Ramos (cell line): ENCODE measurements at regions not wholly inside any gene's neighbourhood (a gene's known extent, or its start where the extent isn't known, plus 50 kb on each side); places are given as distances from the start of the nearest gene placed in this dataset.
"Not testable (repeated sequence)": the region's sequence is repeated elsewhere in the genome, so short reads cannot be mapped to it uniquely, and the experiment has no call there.

Experiments
- in situ Hi-C: fragments of 300-500 bp; cut with MboI; formaldehyde crosslinking; loops from one replicate; pipeline ENCODE4 v1.14.3; 2022; ENCODE audit warnings: low sequenced_read_pairs; ENCODE audit not compliant: unreplicated experiment

GRCh38 chr7:79968077-79968648 is 166.5 kb upstream of the GNAI1 start:
- in situ Hi-C loops: no loop called here

DNA sequence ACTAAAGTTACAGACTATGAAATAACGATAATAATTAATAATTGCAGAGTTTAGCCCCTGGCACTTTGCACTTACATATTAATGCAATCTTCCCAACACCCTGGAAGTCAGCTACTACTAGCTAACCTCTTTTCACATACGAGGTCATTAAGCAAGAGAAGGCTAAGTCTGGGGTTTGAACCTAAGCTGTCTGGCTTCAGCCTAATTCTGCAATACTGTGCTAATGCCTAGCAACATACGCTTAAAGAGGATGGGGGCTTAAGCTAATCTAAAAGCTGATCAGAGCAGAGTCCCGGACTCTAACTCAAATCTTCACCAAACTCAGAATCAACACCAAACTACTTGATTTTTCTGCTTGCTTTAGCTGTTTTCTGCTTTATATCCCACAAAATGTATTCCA is 168.7 kb upstream of the GNAI1 start:
- in situ Hi-C loops: no loop called here

- in situ Hi-C loops: no loop called here
These were observed 170.2 kb upstream of the GNAI1 start for GRCh38 chr7:79964463-79964862.

DNA sequence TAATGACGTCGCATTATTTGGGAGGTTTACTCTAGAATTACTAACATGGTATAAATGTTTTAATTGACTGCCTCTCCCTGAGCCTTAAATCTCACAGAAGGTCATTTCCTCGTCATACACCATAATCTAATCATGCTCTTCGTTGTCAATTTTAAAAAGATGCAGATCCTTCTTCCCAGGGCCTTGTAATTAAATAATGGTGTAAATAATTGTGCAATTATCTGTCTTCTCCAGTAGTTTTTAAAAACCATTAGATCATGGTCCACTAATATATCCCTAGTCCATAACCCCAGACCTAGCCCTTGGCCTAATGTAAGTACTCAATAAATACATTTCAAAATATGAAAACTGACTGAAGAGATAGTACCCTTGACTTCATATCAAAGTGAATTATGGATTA is 181.5 kb upstream of the GNAI1 start:
- in situ Hi-C loops: no loop called here

- in situ Hi-C loops: no loop called here
These were observed 182.2 kb upstream of the GNAI1 start for GRCh38 chr7:79952399-79952798.

GRCh38 chr7:79951415-79951814 is 183.2 kb upstream of the GNAI1 start:
- in situ Hi-C loops: no loop called here

DNA sequence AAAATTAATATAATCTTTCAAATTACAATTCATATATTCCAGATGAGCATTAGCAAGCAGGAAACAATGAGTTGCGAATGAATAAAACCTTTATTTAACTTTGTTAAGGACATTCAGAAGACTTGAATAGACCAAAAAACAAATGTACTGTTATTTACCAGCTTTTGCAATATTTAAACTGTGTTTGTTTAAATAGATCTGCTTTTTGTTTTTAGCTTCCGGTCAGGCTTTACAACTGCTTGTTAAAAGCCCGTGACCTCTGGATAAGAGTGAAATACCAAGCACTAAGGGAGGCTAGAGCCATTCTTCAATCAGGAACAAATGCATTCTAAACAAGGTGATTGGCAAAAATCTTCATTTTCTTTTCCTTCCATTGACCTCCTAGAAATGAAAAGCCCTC is 184.9 kb upstream of the GNAI1 start:
- in situ Hi-C loops: no loop called here

GRCh38 chr7:79936281-79936983 is 198.2 kb upstream of the GNAI1 start:
- in situ Hi-C loops: no loop called here

GRCh38 chr7:79934727-79935126 is 199.9 kb upstream of the GNAI1 start:
- in situ Hi-C loops: no loop called here

- in situ Hi-C loops: no loop called here
These were observed 201.5 kb upstream of the GNAI1 start for GRCh38 chr7:79933144-79933543.

GRCh38 chr7:79930604-79931003 is 204.0 kb upstream of the GNAI1 start:
- in situ Hi-C loops: no loop called here

- in situ Hi-C loops: no loop called here
These were observed 207.5 kb upstream of the GNAI1 start for GRCh38 chr7:79927116-79927515.

DNA sequence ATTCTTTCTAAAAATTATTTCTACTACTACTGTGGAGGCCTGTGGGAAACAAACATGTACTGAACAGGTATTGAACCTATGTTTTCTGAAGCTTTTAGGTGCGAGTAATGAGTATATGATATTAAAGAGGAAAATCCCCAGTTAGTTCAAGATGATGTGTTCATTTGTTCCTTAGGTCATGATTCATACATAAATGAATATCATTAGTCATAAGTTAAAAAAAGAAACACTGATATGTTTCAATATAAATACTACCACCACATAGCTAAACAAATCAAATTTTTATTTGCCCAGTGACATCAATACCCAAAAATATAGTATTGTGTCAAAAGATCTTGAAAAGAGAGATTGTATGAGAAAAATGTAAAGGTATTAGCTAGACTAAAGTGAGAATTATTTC is 210.7 kb upstream of the GNAI1 start:
- in situ Hi-C loops: no loop called here

DNA sequence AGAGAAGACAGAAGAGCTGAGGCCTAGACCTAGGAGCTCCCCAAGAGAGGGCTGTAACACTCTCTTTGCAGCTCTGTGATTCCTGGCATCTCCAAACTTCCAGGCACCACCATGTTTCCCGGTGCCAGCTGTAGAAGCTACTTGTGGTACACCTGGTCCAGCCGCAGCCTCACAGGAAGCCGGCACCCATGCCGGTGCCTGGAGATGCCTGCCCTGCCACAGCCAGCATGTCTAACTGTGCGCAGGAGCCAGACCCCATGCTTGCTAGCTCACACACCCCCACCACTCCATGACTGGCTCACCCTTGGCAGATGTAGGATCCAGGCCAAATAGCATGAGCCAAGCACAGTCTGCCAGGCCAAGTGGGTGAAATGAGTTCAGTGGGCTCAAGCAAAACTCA is 211.7 kb upstream of the GNAI1 start:
- in situ Hi-C loops: no loop called here

GRCh38 chr7:79921976-79922375 is 212.7 kb upstream of the GNAI1 start:
- in situ Hi-C loops: no loop called here

DNA sequence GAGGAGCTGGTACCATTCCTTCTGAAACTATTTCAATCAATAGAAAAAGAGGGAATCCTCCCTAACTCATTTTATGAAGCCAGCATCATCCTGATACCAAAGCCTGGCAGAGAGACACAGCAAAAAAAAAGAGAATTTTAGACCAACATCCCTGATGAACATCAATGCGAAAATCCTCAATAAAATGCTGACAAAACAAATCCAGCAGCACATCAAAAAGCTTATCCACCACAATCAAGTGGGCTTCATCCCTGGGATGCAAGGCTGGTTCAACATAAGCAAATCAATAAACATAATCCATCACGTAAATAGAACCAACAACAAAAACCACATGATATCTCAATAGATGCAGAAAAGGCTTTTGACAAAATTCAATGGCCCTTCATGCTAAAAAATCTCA is 216.0 kb upstream of the GNAI1 start:
- in situ Hi-C loops: not testable (repeated sequence)

DNA sequence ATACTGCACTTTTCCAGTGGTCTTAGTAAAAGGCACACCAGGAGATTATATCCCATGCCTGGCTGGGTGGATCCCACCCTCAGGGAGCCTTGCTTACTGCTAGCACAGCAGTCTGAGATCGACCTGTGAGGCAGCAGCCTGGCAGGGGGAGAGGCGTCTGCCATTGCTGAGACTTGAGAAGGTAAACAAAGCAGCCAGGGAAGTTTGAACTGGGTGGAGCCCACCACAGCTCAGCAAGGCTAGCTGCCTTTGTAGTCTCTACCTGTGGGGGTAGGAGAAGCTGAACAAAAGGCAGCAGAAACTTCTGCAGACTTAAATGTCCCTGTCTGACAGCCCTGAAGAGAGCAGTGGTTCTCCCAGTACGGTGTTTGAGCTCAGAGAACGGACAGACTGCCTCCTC is 219.3 kb upstream of the GNAI1 start:
- in situ Hi-C loops: not testable (repeated sequence)

- in situ Hi-C loops: no loop called here
These were observed 222.4 kb upstream of the GNAI1 start for GRCh38 chr7:79912213-79912633.

DNA sequence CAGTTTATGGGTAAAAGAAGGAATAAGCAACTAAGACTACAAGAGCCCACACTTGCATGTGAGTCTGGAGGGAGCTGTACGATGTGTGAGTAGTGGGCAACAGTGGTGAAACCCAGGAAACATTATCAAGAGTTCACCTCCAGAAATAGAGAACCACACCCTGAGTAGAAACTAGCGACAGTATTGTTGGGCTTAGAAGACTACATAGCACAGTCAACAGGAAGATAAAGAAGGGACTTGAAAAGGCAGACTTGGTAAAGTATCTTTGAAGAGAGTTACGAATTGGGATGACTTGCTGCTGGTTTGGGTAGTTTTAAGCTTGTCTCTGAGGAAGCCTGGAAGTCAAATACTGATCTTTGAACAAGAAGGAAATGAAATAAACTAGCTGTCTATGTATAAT is 223.2 kb upstream of the GNAI1 start:
- in situ Hi-C loops: no loop called here

- in situ Hi-C loops: no loop called here
These were observed 225.5 kb upstream of the GNAI1 start for GRCh38 chr7:79909176-79909575.

DNA sequence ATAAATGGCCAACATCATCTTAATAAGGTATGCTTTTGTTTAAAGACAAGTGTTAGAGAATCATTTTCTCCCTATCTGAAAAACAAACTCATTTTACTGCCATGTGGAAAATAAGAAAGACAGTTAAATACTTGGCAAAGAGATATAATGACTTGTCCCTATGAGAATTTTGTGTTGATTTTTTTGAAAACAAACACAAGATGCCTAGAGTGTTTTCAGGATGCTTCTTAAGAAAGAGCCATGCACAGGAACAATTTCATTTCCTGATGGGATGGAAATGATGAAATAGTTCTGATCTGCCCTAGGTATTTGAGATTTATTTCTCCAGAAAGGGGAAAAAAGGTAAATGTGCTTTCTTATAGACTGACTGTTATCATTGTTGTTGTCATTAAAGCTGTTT is 237.5 kb upstream of the GNAI1 start:
- in situ Hi-C loops: no loop called here

DNA sequence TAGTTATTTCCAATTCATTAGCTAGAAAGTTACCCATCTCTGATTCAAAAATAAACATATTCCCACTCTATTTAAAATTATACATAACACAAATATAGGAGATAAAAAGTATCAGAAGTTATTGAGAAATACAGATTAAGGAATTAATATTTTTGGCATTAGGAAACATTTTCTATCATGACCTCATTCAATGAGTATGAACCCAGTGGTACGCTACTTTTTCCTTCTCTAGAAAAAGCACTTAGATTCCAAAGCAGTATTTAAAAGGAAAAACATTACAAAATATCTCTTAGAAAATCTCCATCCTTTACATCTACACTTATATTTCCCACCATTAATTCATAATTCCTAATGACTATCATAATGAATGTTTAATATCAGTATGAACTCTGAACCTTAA is 240.6 kb upstream of the GNAI1 start:
- in situ Hi-C loops: no loop called here
